ENCODE measurements at regions not wholly inside any gene's neighbourhood (a gene's known extent, or its start where the extent isn't known, plus 50 kb on each side); places are given as distances from the start of the nearest gene placed in this dataset.

DNA sequence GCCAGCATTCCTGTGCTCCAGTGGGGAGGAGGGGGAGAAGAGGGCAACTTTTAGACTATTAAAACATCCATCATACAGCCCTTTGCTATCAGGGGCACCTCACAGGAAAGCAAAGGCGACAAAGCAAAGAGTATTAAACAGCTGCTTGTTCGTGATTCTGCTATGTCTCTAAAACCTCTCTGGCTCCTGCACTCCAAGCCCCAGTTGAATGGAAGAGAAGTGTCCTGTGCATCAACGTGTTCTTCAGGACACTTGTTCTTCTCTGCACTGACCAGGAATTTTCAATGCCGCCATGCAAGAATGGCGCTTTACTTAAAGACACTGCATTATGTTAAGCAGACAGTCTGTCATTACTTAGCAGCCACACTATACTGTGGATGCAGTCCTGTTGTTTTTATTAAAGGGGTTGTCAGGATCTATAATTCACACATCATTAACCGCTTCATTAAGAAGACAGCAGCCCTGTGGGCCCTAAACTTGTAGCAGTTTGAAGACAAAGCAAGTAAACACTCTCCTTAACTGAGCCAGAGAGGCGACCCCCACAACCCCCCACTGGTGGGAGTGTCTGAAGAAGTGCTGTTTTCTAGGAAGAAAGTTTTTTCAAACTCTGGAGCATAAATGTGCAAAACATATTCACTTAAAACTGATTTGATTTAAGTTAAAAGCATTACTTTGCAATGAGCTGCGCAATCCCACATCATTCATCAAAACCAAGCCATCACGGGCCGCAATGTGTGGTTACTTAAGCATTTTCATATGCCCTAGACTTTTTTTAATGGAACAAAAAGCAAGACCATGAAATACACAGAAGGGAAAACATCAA, 164.5 kb downstream of the ZNF608 start:
- DNase-seq: no peak

DNA sequence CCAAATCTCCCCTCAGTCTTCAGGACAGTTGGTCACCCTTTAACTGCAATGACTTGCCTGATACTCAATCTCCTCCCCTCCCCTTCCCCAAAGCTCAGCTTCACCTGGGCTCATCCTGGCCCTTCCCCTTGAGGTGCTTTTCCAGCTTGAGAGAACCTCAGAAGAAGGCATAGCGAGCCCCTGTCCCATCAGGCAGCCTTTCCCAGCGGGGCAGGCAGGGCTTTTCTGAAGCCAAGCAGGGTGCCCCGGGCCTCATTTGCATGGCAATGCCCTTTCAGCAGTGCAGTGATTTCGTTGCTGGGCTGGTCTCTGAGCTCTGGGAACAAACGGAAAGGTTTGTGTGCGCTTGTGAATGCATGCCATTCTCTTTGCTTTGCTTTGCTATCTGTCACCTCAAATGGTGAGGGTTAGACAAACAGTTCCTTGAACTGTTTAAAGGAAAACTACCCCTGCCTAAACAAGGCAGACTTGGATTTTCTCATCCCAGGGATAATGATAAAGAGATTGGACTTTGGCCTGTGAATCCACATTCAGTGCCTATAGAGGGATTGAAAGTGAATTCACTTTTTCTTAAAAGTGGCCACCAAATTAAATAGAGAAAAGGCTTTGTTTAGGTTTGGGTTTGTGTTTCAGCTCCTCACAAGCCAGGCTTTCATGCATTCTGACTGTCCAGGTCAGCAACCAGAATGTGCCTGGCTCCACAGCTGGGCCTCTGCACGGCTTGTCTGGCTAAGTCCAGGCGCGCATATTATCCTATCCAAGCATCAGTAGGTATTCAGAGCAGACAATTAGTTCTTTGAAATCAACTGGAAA, 165.3 kb downstream of the ZNF608 start:
- no peak for DNase-seq

DNA sequence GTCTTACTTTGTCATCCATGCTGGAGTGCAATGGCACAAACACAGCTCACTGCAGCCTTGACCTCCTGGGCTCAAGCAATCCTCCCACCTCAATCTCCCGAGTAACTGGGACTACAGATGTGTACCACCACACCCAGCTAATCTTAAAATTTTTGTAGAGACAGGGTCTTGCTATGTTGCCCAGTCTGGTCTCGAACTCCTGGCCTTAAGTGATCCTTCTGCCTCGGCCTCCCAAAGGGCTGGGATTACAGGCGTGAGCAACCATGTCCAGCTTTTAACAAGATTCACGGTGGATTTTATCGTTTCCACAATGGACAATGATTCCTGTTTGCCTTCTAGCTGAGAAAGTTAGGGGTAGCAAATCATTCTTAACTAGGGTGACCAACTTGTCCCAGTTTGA, 165.9 kb downstream of the ZNF608 start:
- DNase-seq: no peak

DNA sequence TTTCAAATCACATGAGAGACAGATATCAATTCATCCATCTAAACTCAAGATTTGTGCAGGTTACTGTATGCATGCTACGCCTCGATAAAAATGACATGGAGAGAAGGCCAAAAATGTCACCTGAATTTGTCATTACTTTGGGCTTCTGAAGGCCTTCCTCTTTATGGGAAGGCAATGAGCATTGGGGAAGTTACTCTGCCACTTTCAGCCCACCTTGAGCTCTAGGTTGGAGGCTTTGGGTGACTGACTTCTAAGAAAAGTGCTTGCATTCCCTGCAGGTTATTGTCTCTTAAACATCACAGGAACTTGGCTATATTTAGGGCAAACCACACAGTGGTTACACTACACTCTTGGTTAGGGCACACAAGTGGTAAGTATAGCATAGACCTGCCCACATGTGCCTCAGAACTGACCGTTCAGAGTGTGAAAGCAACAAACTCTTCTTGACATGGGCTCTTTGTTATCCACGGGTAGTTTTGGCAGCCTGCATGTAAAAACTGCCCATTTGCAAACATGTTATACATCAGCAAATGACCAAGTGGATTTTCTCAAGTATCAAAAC, 169.5 kb downstream of the ZNF608 start:
- no peak for DNase-seq

DNA sequence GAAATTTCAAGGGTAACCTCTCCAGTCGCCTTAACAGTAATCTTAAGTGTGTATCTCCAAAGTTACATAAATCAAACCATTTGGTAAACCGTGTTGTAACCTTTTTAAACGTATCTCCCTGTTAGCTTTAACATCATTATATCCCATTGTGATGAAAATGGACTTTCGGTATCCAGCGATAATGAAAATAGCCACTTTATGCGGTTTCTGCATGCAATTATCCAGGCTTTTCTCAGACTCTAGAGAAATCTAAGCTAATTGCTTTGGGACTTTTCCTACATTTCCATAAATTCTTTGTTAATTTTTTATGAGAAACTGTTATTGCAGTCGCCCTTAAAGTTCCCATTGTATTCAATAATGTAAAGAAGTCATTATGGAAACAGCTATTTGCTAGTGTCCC, 170.7 kb downstream of the ZNF608 start:
- no peak for DNase-seq

DNA sequence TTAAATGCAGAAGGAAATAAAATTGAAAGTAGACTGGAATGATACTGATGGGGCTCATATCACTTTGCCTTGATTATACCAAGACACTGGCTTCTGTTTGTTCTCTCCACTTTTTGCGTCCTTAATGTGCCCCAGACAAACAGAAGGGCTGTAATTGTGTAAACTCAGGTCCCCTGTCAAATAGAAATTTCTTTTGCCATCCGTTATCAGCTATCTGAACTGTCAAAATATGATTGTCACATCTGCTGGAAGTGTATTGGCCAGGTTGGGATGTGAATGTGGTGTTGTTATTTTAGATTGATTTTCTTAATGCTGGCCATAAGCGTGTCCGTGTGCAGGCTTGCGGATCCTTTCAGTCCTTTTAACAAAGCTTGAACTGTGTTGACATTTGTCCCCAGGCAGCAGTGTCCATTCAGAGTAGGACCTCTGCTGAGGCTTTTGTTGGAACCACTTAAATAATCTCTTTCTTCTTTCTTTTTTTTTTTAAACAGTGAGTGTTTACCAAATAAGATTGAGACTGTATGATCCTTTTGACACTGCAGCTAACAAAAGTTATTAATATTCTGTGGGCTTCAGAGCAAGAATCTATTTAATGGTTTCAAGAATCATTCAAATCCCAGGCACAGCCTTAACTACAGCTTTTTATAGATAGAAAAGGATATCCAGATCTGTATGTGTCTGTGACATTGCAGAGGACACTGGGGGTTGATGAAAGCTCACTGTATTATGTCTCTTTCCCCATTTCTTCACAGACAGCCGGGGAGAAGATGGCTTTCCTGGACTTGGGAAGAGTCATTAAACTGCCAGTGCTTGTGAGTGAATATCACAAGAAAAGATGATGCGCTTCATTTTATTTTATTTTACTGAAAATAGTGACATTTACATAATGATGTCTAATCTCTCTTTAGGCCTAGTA, 171.7 kb downstream of the ZNF608 start:
- DNase-seq: no peak

DNA sequence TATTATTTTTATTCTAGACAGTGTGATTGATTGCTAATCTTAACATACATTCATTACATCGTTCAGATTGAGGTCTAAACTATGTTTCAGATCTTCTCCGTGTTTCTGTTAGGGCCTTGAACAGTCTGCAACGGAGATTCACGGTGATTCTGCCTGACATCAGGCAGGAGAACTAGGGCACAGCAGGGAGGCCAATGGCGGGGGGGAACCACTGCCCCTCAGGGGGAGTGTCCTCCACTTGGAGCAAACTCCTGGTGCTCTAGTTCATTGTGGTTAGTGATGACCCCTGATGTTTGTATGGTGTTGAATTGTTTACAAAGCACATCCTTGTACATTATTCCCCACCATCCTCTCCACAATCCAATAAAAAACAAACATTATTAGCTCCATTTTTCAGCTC, 173.5 kb downstream of the ZNF608 start:
- no peak for DNase-seq

DNA sequence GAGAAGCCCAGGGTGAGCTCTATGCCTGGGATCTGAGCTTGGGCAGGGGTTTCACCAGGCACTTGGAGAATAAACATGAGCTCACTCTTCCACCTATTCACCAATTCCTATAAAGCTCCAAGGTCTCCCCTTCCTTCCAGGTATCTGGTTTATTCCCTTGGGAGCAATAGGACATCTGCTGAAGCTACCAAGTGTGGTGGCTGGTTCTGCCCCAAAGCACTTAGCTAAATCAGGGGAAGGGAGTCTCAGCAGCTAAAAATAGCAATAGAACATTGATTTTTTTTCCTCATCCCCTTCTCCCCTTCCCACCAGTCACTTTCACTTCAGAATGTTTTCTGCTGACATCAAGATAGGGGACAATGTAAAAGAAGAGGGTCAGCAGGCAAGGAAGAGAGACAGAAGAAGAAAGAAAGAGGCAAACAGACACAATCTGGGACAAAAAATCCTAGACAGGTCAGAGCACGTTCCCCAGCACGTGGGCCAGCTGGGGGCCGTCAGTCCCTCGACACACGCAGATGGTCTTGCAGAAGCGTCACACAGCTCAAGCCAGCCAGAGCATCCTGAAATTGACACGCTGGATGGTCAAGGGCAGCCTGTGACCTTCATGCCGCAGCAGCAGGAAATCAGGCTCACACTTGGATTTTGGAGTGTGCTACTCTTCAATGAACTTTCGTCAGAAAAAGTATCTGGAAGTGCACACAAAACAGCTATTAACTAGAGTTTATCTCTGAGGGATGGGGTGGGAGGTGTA, 176.0 kb downstream of the ZNF608 start:
- DNase-seq: no peak

DNA sequence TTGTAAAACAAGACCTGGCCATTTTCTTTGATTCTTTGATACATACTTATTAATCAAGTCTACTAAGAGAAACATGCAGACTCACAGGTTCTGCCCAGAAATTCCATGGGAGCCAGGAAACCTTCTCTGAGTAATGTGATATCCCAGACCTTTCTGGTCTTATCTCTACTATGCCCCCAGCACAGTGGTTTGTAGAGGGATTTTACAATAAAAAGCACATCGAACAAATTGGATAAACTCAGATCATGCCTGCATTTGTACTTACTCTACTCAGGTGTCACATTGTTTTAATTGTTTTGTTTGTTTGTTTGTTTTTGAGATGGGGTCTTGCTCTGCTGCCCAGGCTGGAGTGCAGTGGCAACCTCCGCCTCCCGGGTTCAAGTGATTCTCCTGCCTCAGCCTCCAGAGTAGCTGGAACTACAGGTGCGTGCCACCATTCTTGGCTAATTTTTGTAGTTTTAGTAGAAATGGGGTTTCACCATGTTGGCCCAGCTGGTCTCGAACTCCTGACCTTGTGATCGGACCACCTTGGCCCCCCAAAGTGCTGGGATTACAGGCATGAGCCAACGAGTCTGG, 179.5 kb downstream of the ZNF608 start:
- no peak for DNase-seq

DNA sequence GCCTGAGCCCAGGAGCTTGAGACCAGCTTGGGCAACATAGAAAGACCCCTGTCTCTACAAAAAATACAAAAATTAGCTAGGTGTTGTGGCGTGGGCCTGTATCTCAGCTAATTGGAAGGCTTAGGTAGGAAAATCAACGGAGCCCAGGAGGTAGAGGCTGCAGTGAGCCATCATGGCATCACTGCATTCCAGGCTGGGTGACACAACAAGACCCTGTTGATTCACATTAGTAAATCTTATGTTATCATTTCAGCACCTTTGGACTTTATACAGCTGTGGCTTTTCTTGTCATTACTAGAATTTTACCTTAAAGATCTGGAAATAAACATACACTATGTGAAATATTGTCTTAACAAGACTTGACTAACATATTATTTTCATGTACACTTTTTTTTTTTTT, 185.0 kb downstream of the ZNF608 start:
- DNase-seq: no peak

DNA sequence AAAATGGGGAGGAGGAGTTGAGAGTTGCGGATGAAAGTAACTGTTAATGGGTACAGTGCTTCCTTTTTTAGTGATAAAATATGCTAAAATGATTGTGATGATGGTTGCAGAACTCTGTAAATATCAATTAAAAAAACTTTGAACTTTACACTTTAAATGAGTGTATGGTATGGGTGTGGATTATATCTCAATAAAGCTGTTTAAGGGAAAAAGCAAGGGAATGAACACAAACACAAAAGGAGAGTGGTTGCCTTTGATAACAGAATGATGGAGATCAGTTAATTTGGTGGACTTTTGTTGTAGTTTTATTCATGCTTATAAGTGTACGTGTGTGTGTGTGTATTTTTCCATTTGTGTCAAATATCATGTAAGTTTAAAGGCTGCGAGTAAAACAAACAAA, 186.1 kb downstream of the ZNF608 start:
- no peak for DNase-seq

DNA sequence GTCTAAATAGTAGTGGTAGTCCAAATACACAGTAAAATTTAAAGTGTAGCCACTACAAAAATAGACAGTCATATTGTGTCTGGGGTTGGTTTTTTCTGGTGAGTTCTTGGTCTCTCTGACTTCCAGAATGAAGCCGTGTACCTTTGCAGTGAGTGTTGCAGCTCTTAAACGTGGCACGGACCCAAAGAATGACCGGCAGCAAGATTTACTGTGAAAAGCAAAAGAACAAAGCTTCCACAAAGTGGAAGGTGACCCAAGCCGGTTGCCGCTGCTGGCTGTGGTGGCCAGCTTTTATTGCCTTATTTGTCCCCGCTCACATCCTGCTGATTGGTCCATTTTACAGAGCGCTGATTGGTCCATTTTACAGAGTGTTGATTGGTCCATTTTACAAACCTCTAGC, 188.7 kb downstream of the ZNF608 start:
- no peak for DNase-seq

DNA sequence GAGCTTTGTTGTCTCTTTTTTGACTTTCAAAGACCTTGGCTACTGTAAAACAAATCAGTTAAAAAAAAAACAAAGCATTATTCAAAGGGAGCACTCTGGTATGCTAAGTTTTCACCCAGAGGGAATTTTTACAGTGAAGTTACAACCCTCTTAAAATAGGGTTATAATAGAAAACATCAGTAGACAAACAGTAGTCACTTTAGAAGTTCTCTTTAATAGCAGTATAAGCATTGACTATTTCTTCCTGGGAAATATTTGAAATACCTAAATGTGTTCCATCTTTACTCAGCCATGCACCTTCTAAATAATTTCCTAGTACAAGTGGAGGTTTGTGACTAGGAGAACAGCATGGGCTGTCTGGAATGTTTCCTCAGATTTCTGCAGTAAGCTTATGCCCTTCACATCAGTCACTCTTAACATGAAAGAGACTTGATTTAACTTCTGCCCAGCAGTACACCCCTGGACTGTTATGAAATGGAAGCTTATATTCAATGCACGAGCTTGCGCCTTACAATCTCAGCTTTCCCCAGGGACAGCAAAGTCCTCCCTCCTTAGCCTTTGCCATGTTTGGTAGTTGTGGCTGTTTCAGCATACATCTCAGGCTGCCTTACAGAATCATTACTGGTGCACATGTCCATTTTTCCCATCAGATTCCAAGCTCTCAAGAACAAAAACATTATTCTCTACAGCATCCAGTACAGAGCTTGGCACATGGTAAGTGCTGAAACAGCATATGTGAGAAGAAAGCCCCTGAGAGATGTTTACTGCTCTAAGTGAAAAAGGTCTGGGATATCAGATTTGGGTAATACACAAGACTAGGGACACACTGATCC, 191.5 kb downstream of the ZNF608 start:
- no peak for DNase-seq

DNA sequence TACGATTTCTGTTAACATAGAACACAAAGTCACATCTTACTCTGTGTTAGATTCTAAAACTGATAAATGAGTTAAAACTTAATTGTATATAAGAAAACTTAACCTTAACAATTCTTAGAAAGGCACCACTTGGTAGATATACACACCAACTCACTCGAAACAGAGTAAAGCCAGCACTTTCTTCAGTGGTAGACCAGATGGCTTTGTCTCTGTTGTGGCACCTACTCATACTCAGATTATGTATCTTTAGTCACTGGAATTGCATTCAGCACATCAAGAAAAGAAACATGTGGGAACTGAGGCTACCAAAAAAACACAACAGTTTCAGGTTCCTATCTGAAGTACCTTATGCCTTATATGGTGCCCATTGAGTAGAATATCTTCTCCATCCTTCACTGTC, 192.5 kb downstream of the ZNF608 start:
- DNase-seq: no peak

DNA sequence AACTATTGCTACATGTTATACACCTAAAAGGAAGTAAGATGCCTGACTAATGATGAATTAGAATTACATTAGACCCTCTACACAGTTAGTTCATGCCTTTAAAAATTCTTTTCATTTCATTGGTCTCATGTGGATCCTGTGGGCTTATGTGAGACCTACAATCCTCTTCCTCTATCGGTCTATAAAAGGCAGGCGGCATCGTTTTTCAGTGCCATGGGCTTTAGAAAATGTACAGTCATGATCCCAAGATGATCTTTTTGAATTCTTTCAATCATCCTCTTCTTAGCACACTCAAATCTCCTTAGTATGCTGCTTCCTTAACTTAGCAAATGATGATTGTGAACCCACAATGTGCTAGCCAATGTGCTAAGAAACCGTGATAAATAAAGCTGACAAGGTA, 193.9 kb downstream of the ZNF608 start:
- no peak for DNase-seq

DNA sequence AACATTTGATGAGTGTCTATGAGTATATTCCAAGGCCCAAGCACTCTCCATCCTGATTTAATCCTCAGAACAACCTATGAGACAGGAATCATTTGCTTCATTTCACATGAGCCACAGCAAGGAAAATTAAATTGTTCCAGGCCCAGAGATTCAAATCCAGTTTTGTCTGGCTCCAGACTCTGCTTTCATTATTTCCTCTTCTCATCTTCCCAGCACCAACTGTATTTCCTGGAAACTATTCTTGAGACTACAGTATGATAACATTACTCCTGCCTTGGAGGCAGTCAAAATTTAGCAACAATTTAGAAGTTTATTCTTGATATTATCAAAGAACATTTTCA, 194.5 kb downstream of the ZNF608 start:
- no peak for DNase-seq

DNA sequence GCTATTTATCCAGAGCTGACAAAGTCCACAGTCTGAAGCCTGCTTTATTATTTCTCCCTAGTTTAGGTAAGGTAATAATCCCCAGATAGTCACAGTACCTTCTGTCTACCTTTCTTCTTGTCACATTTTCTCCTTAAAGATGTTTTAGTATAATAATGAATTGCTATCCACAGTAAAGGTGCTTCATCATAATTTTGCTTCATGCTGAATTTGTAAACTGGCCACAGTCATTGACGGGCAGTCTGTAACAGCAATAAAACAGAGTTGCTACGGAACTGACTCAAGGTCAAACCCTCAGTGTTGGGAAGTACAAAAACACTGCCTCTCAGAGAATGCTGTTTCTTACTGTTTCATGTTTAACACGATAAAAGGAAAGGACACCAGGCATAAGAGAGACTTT, 195.7 kb downstream of the ZNF608 start:
- DNase-seq: no peak

DNA sequence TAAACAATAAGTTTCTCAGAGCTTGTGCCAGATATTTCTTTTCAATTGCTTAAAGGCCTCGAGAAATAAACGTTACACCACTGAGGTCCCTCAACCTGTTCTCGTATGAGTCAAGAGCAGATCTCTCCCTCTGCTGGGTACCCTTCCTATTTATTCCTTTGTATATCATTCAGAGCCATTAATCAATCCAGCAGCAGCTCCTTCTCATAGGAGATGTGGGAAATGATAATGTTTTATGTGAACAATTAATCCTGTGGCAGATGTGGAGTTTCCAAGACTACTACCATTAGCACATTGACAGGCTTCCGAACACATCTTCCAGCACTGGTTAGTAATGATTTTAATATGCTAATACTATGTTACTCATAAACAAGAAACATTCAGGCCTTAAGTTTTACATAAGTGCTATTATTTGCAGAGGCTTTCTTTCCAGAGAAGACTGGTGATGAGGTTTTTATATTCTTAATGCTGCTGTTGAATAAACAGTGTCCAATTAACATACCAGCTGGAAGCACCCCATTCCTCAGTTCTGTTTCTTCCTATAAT, 196.5 kb downstream of the ZNF608 start:
- no peak for DNase-seq

DNA sequence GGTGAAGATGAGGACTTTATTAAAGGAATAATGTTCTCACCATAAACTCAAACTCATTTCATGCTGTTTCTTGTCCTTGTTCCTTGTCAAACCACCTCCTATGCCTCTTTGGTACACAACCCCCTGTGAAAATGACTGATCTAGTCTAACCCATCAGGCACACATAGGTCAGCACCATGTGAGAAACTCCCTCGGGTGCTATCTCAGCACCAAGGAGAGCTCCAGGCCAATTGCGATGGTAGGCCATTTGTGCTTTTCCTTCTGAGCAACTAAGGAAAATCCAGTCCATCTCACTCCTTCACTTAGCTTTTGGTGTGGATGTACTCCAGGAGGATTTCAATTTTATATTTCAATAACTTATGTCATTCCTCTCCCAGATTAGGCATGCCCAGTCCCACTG, 199.8 kb downstream of the ZNF608 start:
- no peak for DNase-seq

DNA sequence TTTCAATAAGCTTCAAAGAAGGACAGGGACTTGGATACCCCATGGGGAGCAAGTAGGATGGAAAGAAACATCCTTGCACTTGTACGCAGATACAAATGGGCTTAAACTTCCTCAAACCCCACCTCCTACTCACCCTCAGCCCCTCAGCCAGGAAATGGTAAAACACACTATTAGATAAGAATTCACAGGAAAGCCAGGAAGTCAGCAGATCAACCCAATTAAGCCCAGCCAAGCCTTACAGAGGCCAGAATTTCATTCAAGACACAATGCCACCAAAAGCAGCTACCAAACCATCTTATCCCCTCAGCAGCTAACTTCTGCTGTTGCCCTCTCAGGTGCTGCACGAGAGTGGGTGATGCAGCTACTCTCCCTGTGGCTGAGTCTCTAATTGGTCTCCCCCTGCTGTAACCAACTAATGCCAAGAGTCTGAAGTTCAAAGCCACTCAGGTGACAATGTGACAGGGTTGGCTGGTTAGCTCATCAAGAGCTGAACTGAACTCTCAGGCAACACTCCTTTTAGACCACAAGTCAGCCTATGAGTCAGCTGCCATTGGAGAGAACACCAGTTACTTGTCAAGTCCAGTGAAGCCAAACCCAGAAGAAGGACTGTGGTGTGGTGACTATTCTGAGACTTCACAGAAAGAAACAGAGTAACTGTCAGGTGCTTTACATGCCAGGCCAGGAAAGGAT, 201.9 kb downstream of the ZNF608 start:
- no peak for DNase-seq
